Fibroblast of lung (primary cell): ENCODE measurements at regions not wholly inside any gene's neighbourhood (a gene's known extent, or its start where the extent isn't known, plus 50 kb on each side); places are given as distances from the start of the nearest gene placed in this dataset.

Experiments
- EZH2 ChIP-seq: IDR thresholded peaks from 2 replicates; pipeline ENCODE4 v1.5.1; 2012; ENCODE audit warnings: low read length, control low read depth, mild to moderate bottlenecking; ENCODE audit errors: missing control alignments
- TF ChIP-seq, protein P1 (sequence below), 2 donors: IDR thresholded peaks in 1 of 2; conservative IDR thresholded peaks in 1 of 2; 1 replicate in 1 of 2; 2 replicates in 1 of 2; pipeline ENCODE4 v1.5.1; 2011 to 2012; ENCODE audit warnings: low read length in 2 of 2, control low read depth in 1 of 2, inconsistent platforms in 1 of 2, low read depth in 1 of 2, mild to moderate bottlenecking in 1 of 2

DNA sequence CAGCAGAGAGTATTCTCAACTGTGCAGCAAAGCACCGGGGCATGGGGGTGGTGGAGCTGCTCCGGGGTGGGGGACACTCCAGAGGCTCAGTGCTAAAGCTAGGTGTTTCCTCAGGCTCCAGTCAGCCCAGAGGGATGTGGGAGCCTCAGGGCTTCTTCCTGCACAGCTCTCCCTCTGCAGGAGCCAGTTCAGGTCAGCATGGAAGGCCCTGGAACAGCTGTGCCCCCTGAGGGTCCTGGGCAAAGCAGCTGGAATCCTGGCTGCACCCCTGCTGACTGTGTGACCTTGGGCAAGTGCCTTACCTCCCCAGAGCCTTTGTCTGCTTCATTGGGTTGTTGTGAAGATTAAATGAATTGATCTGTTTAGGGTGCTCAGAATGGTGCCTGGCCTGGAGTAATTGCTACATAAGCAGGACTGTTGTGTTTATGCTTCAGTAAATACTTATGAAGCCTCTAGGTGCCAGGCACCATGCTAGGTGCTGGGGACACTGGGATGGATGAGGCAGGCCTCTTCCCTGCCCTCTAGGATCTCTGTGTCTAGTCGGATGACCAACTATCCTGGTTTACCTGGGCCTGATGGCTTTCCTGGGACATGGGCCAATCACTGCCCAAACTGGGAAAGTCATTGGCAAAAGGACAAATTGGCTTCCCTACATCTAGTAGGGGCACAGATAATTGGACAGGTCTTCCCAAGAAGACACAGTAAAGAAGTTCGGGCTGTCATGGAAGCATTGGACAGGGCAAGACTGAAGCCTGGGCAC lies 64.2 kb upstream of the LCTL start:
- TF ChIP-seq EZH2 = no peak
- TF ChIP-seq, protein P1, sequence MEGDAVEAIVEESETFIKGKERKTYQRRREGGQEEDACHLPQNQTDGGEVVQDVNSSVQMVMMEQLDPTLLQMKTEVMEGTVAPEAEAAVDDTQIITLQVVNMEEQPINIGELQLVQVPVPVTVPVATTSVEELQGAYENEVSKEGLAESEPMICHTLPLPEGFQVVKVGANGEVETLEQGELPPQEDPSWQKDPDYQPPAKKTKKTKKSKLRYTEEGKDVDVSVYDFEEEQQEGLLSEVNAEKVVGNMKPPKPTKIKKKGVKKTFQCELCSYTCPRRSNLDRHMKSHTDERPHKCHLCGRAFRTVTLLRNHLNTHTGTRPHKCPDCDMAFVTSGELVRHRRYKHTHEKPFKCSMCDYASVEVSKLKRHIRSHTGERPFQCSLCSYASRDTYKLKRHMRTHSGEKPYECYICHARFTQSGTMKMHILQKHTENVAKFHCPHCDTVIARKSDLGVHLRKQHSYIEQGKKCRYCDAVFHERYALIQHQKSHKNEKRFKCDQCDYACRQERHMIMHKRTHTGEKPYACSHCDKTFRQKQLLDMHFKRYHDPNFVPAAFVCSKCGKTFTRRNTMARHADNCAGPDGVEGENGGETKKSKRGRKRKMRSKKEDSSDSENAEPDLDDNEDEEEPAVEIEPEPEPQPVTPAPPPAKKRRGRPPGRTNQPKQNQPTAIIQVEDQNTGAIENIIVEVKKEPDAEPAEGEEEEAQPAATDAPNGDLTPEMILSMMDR (conservative IDR thresholded peaks at IDR 0.05 in 1 of 2, IDR thresholded peaks at IDR 0.05 in 1 of 2; ENCODE audit: low read depth in 1 of 2, low read length in 2 of 2) = no peak
